ENCODE measurements at regions not wholly inside any gene's neighbourhood (a gene's known extent, or its start where the extent isn't known, plus 50 kb on each side); places are given as distances from the start of the nearest gene placed in this dataset.

DNA sequence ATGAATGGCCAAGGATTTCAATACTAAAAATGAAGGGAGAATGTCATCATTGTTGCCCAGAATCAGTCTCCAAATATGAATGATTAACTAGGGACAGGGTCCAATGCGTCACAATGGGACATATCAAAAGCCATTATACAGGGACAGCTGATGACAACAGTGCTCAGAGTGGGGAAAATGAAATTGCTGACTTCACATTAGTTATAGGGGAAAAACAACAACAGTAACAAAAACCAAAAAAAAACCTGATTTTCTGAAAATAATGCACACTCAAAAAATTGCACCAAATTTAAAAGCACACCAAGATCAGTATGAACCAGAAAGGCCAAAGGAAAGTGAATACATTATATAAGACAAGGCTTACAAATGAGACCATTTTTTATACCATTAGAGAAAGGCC, 353.2 kb upstream of the SOX5 start:
- Mint-ChIP-seq H3K4me3 (no peak overlapping the region), H3K9me3 (peaks cover 0 to 10% (median 0%) of the 10 kb centered on the region in 9 donors), H3K4me1 (no peaks in the 10 kb centered on the region), H3K36me3 (no peaks in the 10 kb centered on the region), H3K27ac (no peak overlapping the region), H3K27me3 (peaks cover 0 to 6% (median 0%) of the 10 kb centered on the region in 5 donors)
- no peak for ATAC-seq
- POLR2A ChIA-PET, result no interaction called here
- no peak for DNase-seq

DNA sequence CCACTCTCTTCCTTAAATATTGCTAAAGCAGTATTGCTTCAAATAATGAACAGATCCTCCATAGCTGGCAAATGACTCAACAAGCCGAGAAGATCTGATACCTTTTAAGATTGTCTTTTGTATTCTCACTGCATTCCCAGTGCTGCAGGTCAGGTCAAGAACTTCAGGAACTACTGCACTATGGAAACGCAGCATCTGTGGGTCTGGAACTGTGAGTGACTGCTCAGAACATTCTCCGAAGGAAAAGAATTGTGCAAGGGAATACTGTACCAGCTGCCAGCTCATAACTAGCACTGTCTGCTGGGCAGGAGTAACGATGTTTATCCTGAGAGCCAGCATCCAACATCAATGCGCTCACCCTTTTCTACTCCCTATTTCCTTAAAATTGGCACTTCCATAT, 348.0 kb upstream of the SOX5 start:
- ATAC-seq, result no peak
- no peak overlapping the region for H3K27ac Mint-ChIP-seq
- H3K9me3 Mint-ChIP-seq, result peaks cover 0 to 8% (median 0%) of the 10 kb centered on the region in 9 donors
- no peaks in the 10 kb centered on the region for H3K4me1 Mint-ChIP-seq
- H3K36me3 Mint-ChIP-seq, result no peaks in the 10 kb centered on the region
- H3K27me3 Mint-ChIP-seq, result peaks cover 0 to 6% (median 0%) of the 10 kb centered on the region in 5 donors
- no peak overlapping the region for H3K4me3 Mint-ChIP-seq
- POLR2A ChIA-PET, result no interaction called here
- no peak for DNase-seq

DNA sequence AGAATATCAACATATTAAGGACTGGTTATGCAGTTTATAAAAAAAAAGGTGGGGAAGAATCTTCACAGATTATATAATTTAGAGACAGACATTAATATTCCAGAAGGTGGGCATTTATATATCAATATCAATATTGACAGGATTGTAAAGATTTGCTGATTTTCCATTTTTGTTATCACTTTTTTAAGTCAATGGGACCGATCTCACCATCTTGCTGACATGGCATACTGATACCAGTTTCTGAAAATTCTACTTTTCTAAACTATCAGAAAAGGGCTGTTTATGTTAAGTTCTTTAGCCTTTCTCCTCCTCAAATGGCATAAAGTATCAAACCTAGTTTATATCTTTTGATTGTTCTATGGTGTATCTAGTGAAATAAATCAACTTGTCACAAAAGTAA, 344.1 kb upstream of the SOX5 start:
- no peak overlapping the region for H3K4me3 Mint-ChIP-seq
- H3K27ac Mint-ChIP-seq, result no peak overlapping the region
- POLR2A ChIA-PET, result no interaction called here
- ATAC-seq (no peak), DNase-seq (no peak)
- H3K36me3 Mint-ChIP-seq, result no peaks in the 10 kb centered on the region
- H3K27me3 Mint-ChIP-seq, result peaks cover 0 to 6% (median 0%) of the 10 kb centered on the region in 5 donors
- H3K4me1 Mint-ChIP-seq, result no peaks in the 10 kb centered on the region
- H3K9me3 Mint-ChIP-seq, result peaks cover 0 to 4% (median 0%) of the 10 kb centered on the region in 9 donors

DNA sequence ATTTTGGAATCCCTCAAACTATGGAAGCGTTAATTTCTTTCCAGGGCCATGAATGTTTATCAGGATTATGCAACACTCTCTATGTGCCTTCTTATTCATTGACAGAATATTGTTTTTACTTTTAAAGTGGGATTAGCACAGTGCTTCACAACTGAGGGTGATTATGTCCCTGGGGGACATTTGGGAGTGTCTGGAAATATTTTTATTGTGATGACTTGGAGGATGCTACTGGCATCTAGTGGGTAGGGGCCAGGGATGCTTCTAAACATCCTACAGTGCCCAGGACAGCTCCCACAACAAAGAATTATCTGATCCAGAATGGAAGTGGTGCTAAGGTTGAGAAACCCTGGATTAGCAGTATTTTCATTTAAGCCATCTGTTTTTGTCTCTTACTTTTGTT, 338.5 kb upstream of the SOX5 start:
- no peaks in the 10 kb centered on the region for H3K4me1 Mint-ChIP-seq
- H3K4me3 Mint-ChIP-seq, result no peak overlapping the region
- H3K27ac Mint-ChIP-seq, result no peak overlapping the region
- no peak for ATAC-seq
- H3K9me3 Mint-ChIP-seq, result peaks cover 0 to 5% (median 0%) of the 10 kb centered on the region in 9 donors
- POLR2A ChIA-PET, result no interaction called here
- DNase-seq, result no peak
- no peaks in the 10 kb centered on the region for H3K27me3 Mint-ChIP-seq
- no peaks in the 10 kb centered on the region for H3K36me3 Mint-ChIP-seq

DNA sequence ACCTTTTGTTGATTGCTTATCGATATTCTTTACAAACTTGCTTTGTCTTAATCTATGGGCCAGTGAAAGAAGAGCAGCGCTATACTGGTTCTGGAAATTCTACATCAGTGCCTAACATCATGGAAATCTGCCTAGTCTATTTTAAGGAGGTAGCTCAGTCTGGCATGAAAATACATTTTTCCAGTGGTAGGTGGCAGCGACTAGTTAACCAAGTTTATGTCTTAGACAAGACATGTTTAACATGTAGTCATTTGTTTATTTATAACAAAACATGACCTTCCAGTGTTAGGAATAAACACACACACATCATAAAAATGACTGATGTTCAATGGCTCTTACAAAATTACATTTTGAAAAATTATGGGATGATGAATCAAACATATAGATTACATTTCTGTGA, 336.0 kb upstream of the SOX5 start:
- Mint-ChIP-seq H3K9me3 (peaks cover 0 to 5% (median 0%) of the 10 kb centered on the region in 9 donors), H3K4me3 (no peak overlapping the region), H3K27ac (no peak overlapping the region), H3K27me3 (no peaks in the 10 kb centered on the region), H3K4me1 (no peaks in the 10 kb centered on the region), H3K36me3 (no peaks in the 10 kb centered on the region)
- ATAC-seq (no peak), DNase-seq (no peak)
- POLR2A ChIA-PET, result no interaction called here

DNA sequence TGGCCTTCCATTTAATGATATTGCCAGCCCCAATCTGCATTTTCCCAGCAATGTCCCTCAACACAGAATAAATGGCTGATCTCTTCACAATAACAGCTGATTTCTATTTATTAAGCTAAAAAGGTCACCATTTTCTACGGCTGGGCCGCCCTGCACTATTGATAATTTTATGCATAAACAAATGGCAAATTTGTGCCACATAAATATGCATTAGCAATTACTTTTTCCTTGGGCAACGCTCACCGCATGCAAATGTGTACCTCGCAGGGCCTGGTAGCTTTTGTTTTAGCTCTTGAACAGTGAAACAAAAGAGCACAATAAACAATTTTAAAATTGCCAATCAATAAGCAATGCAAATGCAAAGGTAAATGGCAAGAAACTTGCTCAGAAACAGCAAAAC, 331.9 kb upstream of the SOX5 start:
- peaks cover 0 to 5% (median 0%) of the 10 kb centered on the region in 9 donors for H3K9me3 Mint-ChIP-seq
- H3K36me3 Mint-ChIP-seq, result no peaks in the 10 kb centered on the region
- POLR2A ChIA-PET, result no interaction called here
- ATAC-seq, result no peak
- no peak overlapping the region for H3K4me3 Mint-ChIP-seq
- DNase-seq, result no peak
- H3K27ac Mint-ChIP-seq, result no peak overlapping the region
- H3K27me3 Mint-ChIP-seq, result no peaks in the 10 kb centered on the region
- no peaks in the 10 kb centered on the region for H3K4me1 Mint-ChIP-seq

DNA sequence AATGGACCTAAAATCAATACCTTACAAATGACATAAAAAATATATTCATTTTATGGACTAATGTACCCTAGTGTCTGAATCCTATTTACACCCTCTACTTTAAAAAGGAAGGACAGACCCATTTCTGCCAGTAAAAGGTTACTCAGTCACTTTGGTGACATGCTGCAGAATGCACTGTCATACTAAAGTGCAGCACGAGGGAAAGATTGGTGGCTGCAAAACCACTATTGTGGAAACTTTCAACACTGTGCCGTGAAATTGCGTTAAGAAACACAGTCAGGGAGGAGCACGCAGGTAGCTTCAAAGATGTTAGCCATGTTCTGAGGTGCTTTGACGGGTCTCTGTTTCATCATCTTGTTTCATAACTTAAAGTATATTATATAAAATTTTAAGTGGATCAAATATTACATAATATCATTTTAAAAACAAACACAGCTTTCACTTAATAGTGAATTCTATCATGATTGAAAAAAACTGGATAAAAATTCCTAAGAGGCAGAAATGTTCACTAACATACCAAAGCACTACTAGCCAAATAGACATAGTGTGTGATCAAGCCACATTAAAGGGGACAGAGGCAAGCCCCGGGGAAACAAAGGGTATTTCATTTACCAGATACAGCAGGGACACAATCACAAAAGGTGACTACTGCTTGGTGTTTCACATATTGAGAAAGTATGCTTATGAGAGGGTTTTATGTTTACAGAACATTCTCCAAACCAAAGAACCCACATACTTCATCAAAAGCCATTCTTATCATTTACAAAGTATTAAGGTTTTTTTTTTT, 330.8 kb upstream of the SOX5 start:
- Mint-ChIP-seq H3K4me1 (no peaks in the 10 kb centered on the region), H3K9me3 (peaks cover 0 to 5% (median 0%) of the 10 kb centered on the region in 9 donors), H3K4me3 (no peak overlapping the region), H3K27ac (no peak overlapping the region), H3K27me3 (no peaks in the 10 kb centered on the region), H3K36me3 (no peaks in the 10 kb centered on the region)
- ATAC-seq (no peak), DNase-seq (no peak)
- POLR2A ChIA-PET, result no interaction called here

DNA sequence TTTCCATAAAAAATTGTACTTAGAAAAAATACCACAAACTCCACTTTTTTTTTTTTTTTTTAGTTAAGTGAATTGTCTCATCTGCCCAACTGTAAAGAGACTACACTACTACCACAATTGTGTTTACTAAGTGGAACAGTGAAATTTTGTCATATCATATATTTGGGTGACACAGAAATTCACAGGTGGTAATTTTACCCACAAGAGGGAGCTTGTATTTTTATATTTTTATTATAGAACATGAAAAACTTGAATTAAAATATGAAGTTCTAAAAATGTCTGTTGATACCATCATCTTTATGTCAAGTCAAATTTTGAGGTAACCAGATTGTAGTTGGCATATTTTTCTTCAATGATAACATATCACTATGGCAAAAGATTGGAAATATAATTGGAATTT, 329.4 kb upstream of the SOX5 start:
- Mint-ChIP-seq H3K36me3 (no peaks in the 10 kb centered on the region), H3K4me3 (no peak overlapping the region), H3K27me3 (no peaks in the 10 kb centered on the region), H3K4me1 (no peaks in the 10 kb centered on the region), H3K9me3 (peaks cover 0 to 2% (median 0%) of the 10 kb centered on the region in 9 donors), H3K27ac (no peak overlapping the region)
- ATAC-seq (no peak), DNase-seq (no peak)
- POLR2A ChIA-PET, result no interaction called here

DNA sequence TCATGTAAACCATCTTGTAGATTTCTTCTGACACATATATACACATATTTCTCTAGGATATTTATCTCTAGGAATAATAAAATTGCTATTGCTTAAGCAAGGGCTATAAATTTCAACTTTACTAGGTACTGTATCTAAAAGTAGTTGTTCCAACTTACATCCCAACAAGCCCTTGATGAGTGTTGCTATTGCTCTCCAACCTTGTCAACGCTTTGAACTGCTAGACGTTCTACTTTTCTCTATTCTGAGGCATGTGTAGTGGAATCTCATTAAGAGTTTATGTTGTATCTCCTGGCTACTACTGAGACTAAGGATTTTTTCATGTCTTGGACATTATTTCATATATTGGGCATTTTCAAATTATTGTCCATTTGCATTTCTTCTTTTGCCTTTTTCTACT, 321.5 kb upstream of the SOX5 start:
- ATAC-seq, result no peak
- H3K36me3 Mint-ChIP-seq, result no peaks in the 10 kb centered on the region
- POLR2A ChIA-PET, result no interaction called here
- H3K27ac Mint-ChIP-seq, result no peak overlapping the region
- no peak for DNase-seq
- H3K9me3 Mint-ChIP-seq, result no peaks in the 10 kb centered on the region
- no peaks in the 10 kb centered on the region for H3K4me1 Mint-ChIP-seq
- H3K27me3 Mint-ChIP-seq, result no peaks in the 10 kb centered on the region
- no peak overlapping the region for H3K4me3 Mint-ChIP-seq

DNA sequence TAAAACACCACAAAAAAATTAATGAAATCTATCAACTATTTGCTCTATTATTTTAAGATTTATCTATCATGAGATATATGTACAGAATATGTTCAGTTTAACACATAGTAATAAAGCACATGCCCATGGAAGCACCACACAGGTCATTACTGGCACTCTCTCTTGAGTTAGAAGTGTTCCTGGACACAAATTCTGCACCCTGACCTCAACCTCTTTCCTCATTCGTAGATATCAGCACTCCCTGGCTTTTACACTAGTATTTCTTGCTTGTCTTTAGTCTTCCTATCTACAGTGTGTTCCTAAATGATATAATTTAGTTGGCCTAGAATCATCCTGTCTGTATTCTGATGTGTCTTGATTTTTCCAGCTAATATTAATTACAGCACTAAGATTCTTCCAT, 321.0 kb upstream of the SOX5 start:
- H3K27me3 Mint-ChIP-seq, result no peaks in the 10 kb centered on the region
- POLR2A ChIA-PET, result no interaction called here
- H3K27ac Mint-ChIP-seq, result no peak overlapping the region
- no peaks in the 10 kb centered on the region for H3K36me3 Mint-ChIP-seq
- H3K4me3 Mint-ChIP-seq, result no peak overlapping the region
- no peaks in the 10 kb centered on the region for H3K9me3 Mint-ChIP-seq
- DNase-seq (no peak), ATAC-seq (no peak)
- no peaks in the 10 kb centered on the region for H3K4me1 Mint-ChIP-seq

DNA sequence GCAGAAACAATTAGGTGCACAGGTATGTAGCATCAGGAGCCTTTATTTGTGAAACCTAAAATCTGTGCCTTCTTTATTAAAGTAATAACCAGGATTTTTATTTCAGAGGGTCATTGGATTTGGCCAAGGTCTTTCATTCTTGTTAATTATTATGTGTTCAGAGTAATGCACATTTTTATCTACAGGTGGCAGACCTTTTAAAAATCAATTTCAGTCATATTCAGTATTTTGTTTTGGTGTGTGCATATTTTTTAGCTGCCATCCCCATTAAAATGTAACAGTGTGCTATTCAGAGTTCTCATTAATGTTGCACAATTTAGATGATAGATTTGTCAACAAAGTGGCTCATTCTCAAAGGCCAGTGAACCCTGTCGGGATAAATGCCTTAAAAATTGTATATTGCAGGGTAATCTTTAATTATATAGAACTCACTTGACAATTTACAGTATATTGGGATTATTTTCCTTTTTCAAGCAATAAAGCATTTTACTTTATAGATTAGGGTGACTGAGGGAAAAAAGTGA, 319.3 kb upstream of the SOX5 start:
- Mint-ChIP-seq H3K27me3 (no peaks in the 10 kb centered on the region), H3K4me3 (no peak overlapping the region), H3K27ac (no peak overlapping the region), H3K4me1 (no peaks in the 10 kb centered on the region), H3K9me3 (no peaks in the 10 kb centered on the region), H3K36me3 (no peaks in the 10 kb centered on the region)
- POLR2A ChIA-PET, result no interaction called here
- ATAC-seq (no peak), DNase-seq (no peak)

DNA sequence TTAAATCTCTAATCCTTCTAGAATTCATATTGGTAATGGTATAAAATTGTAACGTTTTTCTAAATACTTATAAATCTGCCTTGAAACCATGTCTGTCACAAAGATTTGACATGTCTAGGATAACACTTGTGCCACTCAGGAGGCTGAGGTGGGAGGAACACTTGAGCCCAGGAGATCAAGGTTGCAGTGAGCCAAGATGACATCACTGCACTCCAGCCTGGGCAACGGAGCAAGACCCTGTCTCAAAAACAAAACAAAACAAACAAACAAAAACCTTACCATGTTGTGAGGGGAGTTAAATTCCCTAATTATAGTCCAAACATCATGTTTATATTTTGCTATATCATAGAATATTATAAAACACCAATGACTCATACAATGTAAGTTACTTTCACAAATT, 317.5 kb upstream of the SOX5 start:
- H3K36me3 Mint-ChIP-seq, result no peaks in the 10 kb centered on the region
- POLR2A ChIA-PET, result no interaction called here
- no peak overlapping the region for H3K27ac Mint-ChIP-seq
- ATAC-seq (no peak), DNase-seq (no peak)
- H3K4me3 Mint-ChIP-seq, result no peak overlapping the region
- H3K27me3 Mint-ChIP-seq, result no peaks in the 10 kb centered on the region
- no peaks in the 10 kb centered on the region for H3K4me1 Mint-ChIP-seq
- H3K9me3 Mint-ChIP-seq, result no peaks in the 10 kb centered on the region

DNA sequence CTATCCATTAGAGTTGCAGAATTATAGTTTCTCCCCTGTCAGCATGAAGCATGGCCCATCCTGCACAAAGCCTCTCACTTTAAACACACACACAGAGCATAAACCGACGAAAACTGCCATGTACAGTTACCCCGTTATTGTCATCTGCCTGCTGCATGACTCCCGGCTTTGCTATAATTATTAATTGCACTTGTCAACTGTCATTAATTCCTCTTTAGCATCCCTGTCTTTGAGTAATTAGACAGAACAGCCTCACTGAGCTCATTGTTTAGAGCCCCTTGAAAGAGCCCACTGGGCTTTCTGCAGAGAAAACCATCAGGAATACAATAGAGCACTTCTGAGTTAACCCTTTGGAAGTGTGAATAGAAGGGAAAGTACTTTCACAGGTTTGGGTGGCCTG, 307.2 kb upstream of the SOX5 start:
- POLR2A ChIA-PET, result no interaction called here
- no peaks in the 10 kb centered on the region for H3K4me1 Mint-ChIP-seq
- no peaks in the 10 kb centered on the region for H3K36me3 Mint-ChIP-seq
- peaks cover 0 to 8% (median 0%) of the 10 kb centered on the region in 9 donors for H3K9me3 Mint-ChIP-seq
- H3K27me3 Mint-ChIP-seq, result no peaks in the 10 kb centered on the region
- no peak overlapping the region for H3K4me3 Mint-ChIP-seq
- no peak overlapping the region for H3K27ac Mint-ChIP-seq
- ATAC-seq (no peak), DNase-seq (no peak)
